SK-N-SH treated with all-trans-retinoic acid at 6 μM for 48 hours (cell line): ENCODE measurements at regions not wholly inside any gene's neighbourhood (a gene's known extent, or its start where the extent isn't known, plus 50 kb on each side); places are given as distances from the start of the nearest gene placed in this dataset.
"Not testable (repeated sequence)": the region's sequence is repeated elsewhere in the genome, so short reads cannot be mapped to it uniquely, and the experiment has no call there.

Experiments
- ATAC-seq: fragments of 200-7000 bp; cut with Tn5 transposase; 3 replicates; pipeline ENCODE4 v1.9.1; 2020; ENCODE audit warnings: mild to moderate bottlenecking, moderate library complexity
- ARNTL ChIP-seq: fragments of 450-650 bp; formaldehyde crosslinking; IDR thresholded peaks from 2 replicates; pipeline ENCODE4 v1.5.0; 2020; ENCODE audit warnings: low read depth, mild to moderate bottlenecking, moderate library complexity, borderline replicate concordance
- BACH2 ChIP-seq: fragments of 250-450 bp; sonication (Bioruptor Pico); IDR thresholded peaks from 2 replicates; pipeline ENCODE4 v1.9.0; 2021; ENCODE audit warnings: mild to moderate bottlenecking, borderline replicate concordance
- CSDC2 ChIP-seq: fragments of 250-450 bp; sonication (Bioruptor Pico); IDR thresholded peaks from 2 replicates; pipeline ENCODE4 v1.5.0; 2020; ENCODE audit warnings: mild to moderate bottlenecking, moderate library complexity
- ESRRG ChIP-seq: fragments of 250-450 bp; sonication (Bioruptor Pico); IDR thresholded peaks from 2 replicates; pipeline ENCODE4 v1.6.1; 2021; ENCODE audit warnings: mild to moderate bottlenecking
- GLIS3 ChIP-seq: fragments of 250-450 bp; sonication (Bioruptor Pico); IDR thresholded peaks from 2 replicates; pipeline ENCODE4 v1.5.0; 2020; ENCODE audit warnings: mild to moderate bottlenecking, moderate library complexity
- ISL1 ChIP-seq: fragments of 250-450 bp; sonication (Bioruptor Pico); IDR thresholded peaks from 2 replicates; pipeline ENCODE4 v2.1.2; 2022; ENCODE audit warnings: mild to moderate bottlenecking, moderate library complexity
- OSR1 ChIP-seq: fragments of 250-450 bp; sonication (Bioruptor Pico); IDR thresholded peaks from 2 replicates; pipeline ENCODE4 v1.8.0; 2022; ENCODE audit warnings: moderate library complexity, mild to moderate bottlenecking, inconsistent platforms
- PPARA ChIP-seq: fragments of 250-450 bp; sonication (Bioruptor Pico); IDR thresholded peaks from 2 replicates; pipeline ENCODE4 v1.5.0; 2020; ENCODE audit warnings: mild to moderate bottlenecking, borderline replicate concordance
- RARB ChIP-seq: fragments of 250-450 bp; sonication (Bioruptor Pico); IDR thresholded peaks from 2 replicates; pipeline ENCODE4 v1.8.0; 2021; ENCODE audit warnings: mild to moderate bottlenecking, moderate library complexity
- SNAI2 ChIP-seq: fragments of 250-450 bp; sonication (Bioruptor Pico); IDR thresholded peaks from 2 replicates; pipeline ENCODE4 v1.5.0; 2020; ENCODE audit warnings: mild to moderate bottlenecking, moderate library complexity
- TOX ChIP-seq: fragments of 250-450 bp; sonication (Bioruptor Pico); IDR thresholded peaks from 2 replicates; pipeline ENCODE4 v1.8.0; 2021; ENCODE audit warnings: mild to moderate bottlenecking, moderate library complexity, borderline replicate concordance
- ZC3H10 ChIP-seq: fragments of 250-450 bp; sonication (Bioruptor Pico); IDR thresholded peaks from 2 replicates; pipeline ENCODE4 v1.5.1; 2021; ENCODE audit warnings: mild to moderate bottlenecking, moderate library complexity
- ZFP3 ChIP-seq: fragments of 250-450 bp; sonication (Bioruptor Pico); IDR thresholded peaks from 2 replicates; pipeline ENCODE4 v1.5.0; 2020; ENCODE audit warnings: mild to moderate bottlenecking, moderate library complexity
- ZNF70 ChIP-seq: fragments of 450-650 bp; formaldehyde crosslinking; IDR thresholded peaks from 2 replicates; pipeline ENCODE4 v1.5.0; 2020; ENCODE audit warnings: mild to moderate bottlenecking, moderate library complexity
- ZNF8 ChIP-seq: fragments of 450-650 bp; formaldehyde crosslinking; IDR thresholded peaks from 2 replicates; pipeline ENCODE4 v1.5.0; 2020; ENCODE audit warnings: mild to moderate bottlenecking, moderate library complexity
- TF ChIP-seq, protein P1 (sequence below): fragments of 250-450 bp; sonication (Bioruptor Pico); IDR thresholded peaks from 2 replicates; pipeline ENCODE4 v1.5.0; 2020; ENCODE audit warnings: mild to moderate bottlenecking, moderate library complexity
- TF ChIP-seq, protein P2 (sequence below): fragments of 250-450 bp; sonication (Bioruptor Pico); IDR thresholded peaks from 2 replicates; pipeline ENCODE4 v1.5.1; 2021; ENCODE audit warnings: mild to moderate bottlenecking, moderate library complexity
- TF ChIP-seq, protein P3 (sequence below): fragments of 250-450 bp; sonication (Bioruptor Pico); IDR thresholded peaks from 2 replicates; pipeline ENCODE4 v1.8.0; 2021; ENCODE audit warnings: low read depth, mild to moderate bottlenecking, moderate library complexity, borderline replicate concordance
- TF ChIP-seq, protein P4 (sequence below): fragments of 250-450 bp; sonication (Bioruptor Pico); IDR thresholded peaks from 2 replicates; pipeline ENCODE4 v1.8.0; 2020; ENCODE audit warnings: mild to moderate bottlenecking, moderate library complexity, borderline replicate concordance

DNA sequence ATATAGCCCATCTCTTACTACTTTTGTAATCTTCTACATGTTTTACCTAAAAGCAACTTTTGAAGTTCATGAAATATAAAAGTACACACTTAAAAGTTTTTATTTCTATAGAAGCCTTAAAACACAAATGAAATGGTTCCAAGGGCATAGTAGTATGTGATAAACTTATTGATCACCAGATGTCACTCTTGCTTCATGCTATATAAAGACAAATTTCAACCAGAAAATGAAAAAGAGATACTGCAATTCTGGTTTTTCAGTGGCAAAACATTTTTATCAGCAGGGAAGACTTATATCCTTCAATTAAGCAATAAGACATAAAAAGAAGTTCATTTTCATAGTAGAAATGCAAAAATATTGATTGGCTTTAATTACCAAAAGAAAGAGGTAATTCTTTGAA is 69.4 kb upstream of the FBXL17 start (continued):
- TF ChIP-seq, protein P1, sequence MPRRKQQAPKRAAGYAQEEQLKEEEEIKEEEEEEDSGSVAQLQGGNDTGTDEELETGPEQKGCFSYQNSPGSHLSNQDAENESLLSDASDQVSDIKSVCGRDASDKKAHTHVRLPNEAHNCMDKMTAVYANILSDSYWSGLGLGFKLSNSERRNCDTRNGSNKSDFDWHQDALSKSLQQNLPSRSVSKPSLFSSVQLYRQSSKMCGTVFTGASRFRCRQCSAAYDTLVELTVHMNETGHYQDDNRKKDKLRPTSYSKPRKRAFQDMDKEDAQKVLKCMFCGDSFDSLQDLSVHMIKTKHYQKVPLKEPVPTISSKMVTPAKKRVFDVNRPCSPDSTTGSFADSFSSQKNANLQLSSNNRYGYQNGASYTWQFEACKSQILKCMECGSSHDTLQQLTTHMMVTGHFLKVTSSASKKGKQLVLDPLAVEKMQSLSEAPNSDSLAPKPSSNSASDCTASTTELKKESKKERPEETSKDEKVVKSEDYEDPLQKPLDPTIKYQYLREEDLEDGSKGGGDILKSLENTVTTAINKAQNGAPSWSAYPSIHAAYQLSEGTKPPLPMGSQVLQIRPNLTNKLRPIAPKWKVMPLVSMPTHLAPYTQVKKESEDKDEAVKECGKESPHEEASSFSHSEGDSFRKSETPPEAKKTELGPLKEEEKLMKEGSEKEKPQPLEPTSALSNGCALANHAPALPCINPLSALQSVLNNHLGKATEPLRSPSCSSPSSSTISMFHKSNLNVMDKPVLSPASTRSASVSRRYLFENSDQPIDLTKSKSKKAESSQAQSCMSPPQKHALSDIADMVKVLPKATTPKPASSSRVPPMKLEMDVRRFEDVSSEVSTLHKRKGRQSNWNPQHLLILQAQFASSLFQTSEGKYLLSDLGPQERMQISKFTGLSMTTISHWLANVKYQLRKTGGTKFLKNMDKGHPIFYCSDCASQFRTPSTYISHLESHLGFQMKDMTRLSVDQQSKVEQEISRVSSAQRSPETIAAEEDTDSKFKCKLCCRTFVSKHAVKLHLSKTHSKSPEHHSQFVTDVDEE (CRISPR knock-in tag) = no peak
- TF ChIP-seq, protein P2, sequence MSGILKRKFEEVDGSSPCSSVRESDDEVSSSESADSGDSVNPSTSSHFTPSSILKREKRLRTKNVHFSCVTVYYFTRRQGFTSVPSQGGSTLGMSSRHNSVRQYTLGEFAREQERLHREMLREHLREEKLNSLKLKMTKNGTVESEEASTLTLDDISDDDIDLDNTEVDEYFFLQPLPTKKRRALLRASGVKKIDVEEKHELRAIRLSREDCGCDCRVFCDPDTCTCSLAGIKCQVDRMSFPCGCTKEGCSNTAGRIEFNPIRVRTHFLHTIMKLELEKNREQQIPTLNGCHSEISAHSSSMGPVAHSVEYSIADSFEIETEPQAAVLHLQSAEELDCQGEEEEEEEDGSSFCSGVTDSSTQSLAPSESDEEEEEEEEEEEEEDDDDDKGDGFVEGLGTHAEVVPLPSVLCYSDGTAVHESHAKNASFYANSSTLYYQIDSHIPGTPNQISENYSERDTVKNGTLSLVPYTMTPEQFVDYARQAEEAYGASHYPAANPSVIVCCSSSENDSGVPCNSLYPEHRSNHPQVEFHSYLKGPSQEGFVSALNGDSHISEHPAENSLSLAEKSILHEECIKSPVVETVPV = no peak
- TF ChIP-seq ZFP3 (CRISPR knock-in tag) = no peak
- TF ChIP-seq, protein P3, sequence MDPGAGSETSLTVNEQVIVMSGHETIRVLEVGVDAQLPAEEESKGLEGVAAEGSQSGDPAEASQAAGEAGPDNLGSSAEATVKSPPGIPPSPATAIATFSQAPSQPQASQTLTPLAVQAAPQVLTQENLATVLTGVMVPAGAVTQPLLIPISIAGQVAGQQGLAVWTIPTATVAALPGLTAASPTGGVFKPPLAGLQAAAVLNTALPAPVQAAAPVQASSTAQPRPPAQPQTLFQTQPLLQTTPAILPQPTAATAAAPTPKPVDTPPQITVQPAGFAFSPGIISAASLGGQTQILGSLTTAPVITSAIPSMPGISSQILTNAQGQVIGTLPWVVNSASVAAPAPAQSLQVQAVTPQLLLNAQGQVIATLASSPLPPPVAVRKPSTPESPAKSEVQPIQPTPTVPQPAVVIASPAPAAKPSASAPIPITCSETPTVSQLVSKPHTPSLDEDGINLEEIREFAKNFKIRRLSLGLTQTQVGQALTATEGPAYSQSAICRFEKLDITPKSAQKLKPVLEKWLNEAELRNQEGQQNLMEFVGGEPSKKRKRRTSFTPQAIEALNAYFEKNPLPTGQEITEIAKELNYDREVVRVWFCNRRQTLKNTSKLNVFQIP (CRISPR knock-in tag) = no peak

DNA sequence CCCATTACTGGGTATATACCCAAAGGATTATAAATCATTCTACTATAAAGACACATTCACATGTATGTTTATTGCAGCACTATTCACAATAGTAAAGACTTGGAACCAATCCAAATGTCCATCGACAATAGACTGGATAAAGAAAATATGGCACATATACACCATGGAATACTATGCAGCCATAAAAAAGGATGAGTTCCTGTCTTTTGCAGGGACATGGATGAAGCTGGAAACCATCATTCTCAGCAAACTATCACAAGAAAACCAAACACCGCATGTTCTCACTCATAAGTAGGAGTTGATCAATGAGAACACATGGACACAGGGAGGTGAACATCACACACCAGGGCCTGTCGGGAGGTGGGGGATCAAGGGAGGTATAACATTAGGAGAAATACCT is 62.2 kb upstream of the FBXL17 start:
- ATAC-seq = not testable (repeated sequence)

DNA sequence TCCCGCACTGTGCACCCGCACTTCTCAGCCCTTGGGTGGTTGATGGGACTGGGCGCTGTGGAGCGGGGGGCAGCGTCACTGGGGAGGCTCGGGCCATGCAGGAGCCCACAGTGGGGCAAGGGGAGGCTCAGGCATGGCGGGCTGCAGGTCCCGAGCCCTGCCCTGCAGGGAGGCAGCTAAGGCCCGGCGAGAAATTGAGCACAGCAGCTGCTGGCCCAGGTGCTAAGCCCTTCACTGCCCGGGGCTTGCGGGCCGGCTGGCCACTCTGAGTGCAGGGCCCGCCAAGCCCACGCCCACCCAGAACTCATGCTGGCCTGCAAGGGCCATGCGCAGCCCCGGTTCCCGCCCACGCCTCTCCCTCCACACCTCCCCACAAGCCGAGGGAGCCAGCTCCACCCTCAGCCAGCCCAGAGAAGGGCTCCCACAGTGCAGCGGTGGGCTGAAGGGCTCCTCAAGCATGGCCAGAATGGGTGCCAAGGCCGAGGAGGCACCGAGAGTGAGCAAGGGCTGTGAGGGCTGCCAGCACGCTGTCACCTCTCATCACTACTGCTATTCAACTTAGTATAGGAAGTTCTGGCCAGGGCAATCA is 60.3 kb upstream of the FBXL17 start:
- not testable (repeated sequence) for ATAC-seq

DNA sequence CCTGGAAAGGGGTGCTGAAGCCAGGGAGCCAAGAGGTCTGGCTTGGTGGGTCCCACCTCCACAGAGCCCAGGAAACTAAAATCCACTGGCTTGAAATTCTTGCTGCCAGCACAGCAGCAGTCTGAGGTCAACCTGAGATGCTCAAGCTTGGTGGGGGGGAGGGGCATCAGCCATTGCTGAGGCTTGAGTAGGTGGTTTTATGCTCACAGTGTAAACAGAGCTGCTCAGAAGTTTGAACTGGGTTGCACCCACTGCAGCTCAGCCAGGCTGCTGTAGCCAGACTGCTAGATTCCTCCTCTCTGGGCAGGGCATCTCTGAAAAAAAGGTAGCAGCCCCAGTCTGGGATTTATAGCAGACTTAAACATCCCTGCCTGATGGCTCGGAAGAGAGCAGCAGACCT is 55.5 kb upstream of the FBXL17 start:
- TF ChIP-seq TOX (CRISPR knock-in tag) = no peak
- TF ChIP-seq ARNTL (CRISPR knock-in tag) = no peak
- no peak for TF ChIP-seq ISL1 (CRISPR knock-in tag)
- no peak for TF ChIP-seq ESRRG (CRISPR knock-in tag)
- TF ChIP-seq, protein P4, sequence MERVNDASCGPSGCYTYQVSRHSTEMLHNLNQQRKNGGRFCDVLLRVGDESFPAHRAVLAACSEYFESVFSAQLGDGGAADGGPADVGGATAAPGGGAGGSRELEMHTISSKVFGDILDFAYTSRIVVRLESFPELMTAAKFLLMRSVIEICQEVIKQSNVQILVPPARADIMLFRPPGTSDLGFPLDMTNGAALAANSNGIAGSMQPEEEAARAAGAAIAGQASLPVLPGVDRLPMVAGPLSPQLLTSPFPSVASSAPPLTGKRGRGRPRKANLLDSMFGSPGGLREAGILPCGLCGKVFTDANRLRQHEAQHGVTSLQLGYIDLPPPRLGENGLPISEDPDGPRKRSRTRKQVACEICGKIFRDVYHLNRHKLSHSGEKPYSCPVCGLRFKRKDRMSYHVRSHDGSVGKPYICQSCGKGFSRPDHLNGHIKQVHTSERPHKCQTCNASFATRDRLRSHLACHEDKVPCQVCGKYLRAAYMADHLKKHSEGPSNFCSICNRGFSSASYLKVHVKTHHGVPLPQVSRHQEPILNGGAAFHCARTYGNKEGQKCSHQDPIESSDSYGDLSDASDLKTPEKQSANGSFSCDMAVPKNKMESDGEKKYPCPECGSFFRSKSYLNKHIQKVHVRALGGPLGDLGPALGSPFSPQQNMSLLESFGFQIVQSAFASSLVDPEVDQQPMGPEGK (CRISPR knock-in tag) = no peak
- no peak for TF ChIP-seq RARB (CRISPR knock-in tag)
- TF ChIP-seq, protein P1 (CRISPR knock-in tag) = no peak
- TF ChIP-seq, protein P3 (CRISPR knock-in tag) = no peak
- no peak for ATAC-seq

DNA sequence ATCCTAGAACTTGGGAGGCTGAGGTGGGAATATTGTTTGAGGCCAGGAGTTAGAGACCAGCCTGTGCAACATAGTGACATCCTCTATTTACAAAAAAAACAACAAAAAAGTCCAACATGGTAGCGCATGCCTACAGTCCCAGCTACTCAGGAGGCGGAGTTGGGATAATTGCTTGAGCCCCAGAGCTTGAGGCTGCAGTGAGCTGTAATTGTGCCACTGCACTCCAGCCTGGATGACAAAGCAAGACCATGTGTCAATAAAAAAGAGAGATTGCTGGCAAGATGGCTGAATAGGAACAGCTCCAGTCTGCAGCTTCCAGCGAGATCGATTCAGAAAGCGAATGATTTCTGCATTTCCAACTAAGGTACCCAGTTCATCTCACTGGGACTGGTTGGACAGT is 54.8 kb upstream of the FBXL17 start:
- no peak for ATAC-seq

More for the DNA sequence above, 54.8 kb upstream of the FBXL17 start:
- TF ChIP-seq OSR1 = no peak
- no peak for TF ChIP-seq ZNF70 (CRISPR knock-in tag)
- no peak for TF ChIP-seq TOX (CRISPR knock-in tag)
- TF ChIP-seq ZC3H10 (CRISPR knock-in tag) = no peak
- TF ChIP-seq BACH2 (CRISPR knock-in tag) = no peak
- TF ChIP-seq ZNF8 = no peak
- TF ChIP-seq, protein P2 = no peak
- no peak for TF ChIP-seq GLIS3 (CRISPR knock-in tag)
- no peak for TF ChIP-seq ARNTL (CRISPR knock-in tag)
- TF ChIP-seq SNAI2 = no peak
- no peak for TF ChIP-seq PPARA
- no peak for TF ChIP-seq CSDC2
